GM12878 (cell line): ENCODE measurements at regions not wholly inside any gene's neighbourhood (a gene's known extent, or its start where the extent isn't known, plus 50 kb on each side); places are given as distances from the start of the nearest gene placed in this dataset.

ENCODE experiments used
- ATAC-seq: fragments of 200-7000 bp; cut with Tn5 transposase; 3 replicates; pipeline ENCODE4 v1.9.1; 2020; ENCODE audit warnings: mild to moderate bottlenecking, moderate library complexity
- BruUV-seq: library from RNA; stranded (reverse); fragments of 400-500 nt; replicated peaks from 2 replicates; lab custom pipeline; 2021; lab: Mats Ljungman, UMichigan
- CTCF ChIA-PET: fragments of 300-600 bp; sonication (Branson Sonifier 250); formaldehyde crosslinking; extraction: SDS; loops from one replicate; lab custom pipeline; 2021; ENCODE audit warnings: inconsistent platforms; lab: Yijun Ruan, JAX
- POLR2A ChIA-PET: fragments of 350-600 bp; formaldehyde crosslinking; extraction: SDS; loops from one replicate; lab custom pipeline; 2021; ENCODE audit warnings: inconsistent platforms; lab: Charles Lee
- RAD21 ChIA-PET: fragments of 300-600 bp; sonication (Branson Sonifier 250); formaldehyde crosslinking; loops from one replicate; lab custom pipeline; 2023; ENCODE audit warnings: antibody characterized with exemption; ENCODE audit not compliant: unreplicated experiment; lab: Charles Lee
- SMC1A ChIA-PET: fragments of 300-600 bp; sonication (Branson Sonifier 250); formaldehyde crosslinking; loops from one replicate; lab custom pipeline; 2023; ENCODE audit not compliant: unreplicated experiment, uncharacterized antibody; lab: Charles Lee
- DNase-seq: peaks from one replicate; pipeline ENCODE4 v3.0.0-alpha.2; 2011; ENCODE audit warnings: low read depth, low spot score
- FAIRE-seq: peaks from 3 replicates; lab custom pipeline; 2011; peaks lifted over from hg19 to GRCh38; lab: Jason Lieb, UNC
- H2AFZ ChIP-seq: 2 replicates; pipeline ENCODE4 v1.6.0; 2011; ENCODE audit warnings: low read depth, low read length, control low read depth; ENCODE audit not compliant: control insufficient read depth
- H3K27ac ChIP-seq: 2 replicates; pipeline ENCODE4 v1.5.1; 2011; ENCODE audit warnings: control low read depth; ENCODE audit not compliant: control insufficient read depth, insufficient read depth
- H3K27me3 ChIP-seq, 2 experiments: replicated peaks in 1 of 2; 2 replicates each; pipeline versions ENCODE4 v1.6.0 to v1.6.1; 2011; ENCODE audit warnings: low read length in 1 of 2; ENCODE audit not compliant: control insufficient read depth in 2 of 2, insufficient read depth in 2 of 2
- H3K36me3 ChIP-seq, 2 experiments: 2 replicates each; pipeline ENCODE4 v1.5.1; 2011; ENCODE audit warnings: low read length in 1 of 2; ENCODE audit not compliant: control insufficient read depth in 2 of 2, insufficient read depth in 2 of 2
- H3K4me1 ChIP-seq: 2 replicates; pipeline ENCODE4 v1.6.1; 2011; ENCODE audit warnings: mild to moderate bottlenecking, low read length, moderate library complexity, mixed read lengths; ENCODE audit not compliant: control insufficient read depth, insufficient read depth
- H3K4me2 ChIP-seq: 2 replicates; pipeline ENCODE4 v1.6.0; 2011; ENCODE audit warnings: control low read depth; ENCODE audit not compliant: control insufficient read depth, insufficient read depth
- H3K4me3 ChIP-seq: fragments of 200-600 bp; sonication (generic); 2 replicates; pipeline ENCODE4 v1.5.1; 2016
- H3K79me2 ChIP-seq: 2 replicates; pipeline ENCODE4 v1.6.0; 2011; ENCODE audit warnings: low read length; ENCODE audit not compliant: control insufficient read depth, insufficient read depth
- H3K9ac ChIP-seq: 2 replicates; pipeline ENCODE4 v1.8.0; 2011; ENCODE audit warnings: low read length, control low read depth, mixed read lengths; ENCODE audit not compliant: control insufficient read depth, insufficient read depth
- H3K9me3 ChIP-seq: replicated peaks from 3 replicates; pipeline ENCODE4 v1.5.1; 2011; ENCODE audit warnings: mild to moderate bottlenecking, low read length; ENCODE audit not compliant: control insufficient read depth, insufficient read depth
- H4K20me1 ChIP-seq: 2 replicates; pipeline ENCODE4 v1.6.0; 2011; ENCODE audit not compliant: control insufficient read depth, insufficient read depth
- BACH1 ChIP-seq: fragments of 450-650 bp; IDR thresholded peaks from 2 replicates; pipeline ENCODE4 v1.6.1; 2017; ENCODE audit warnings: mild to moderate bottlenecking, borderline replicate concordance
- CBX3 ChIP-seq: fragments of 200-600 bp; sonication (generic); IDR thresholded peaks from 2 replicates; pipeline ENCODE4 v1.6.1; 2016; ENCODE audit warnings: low read depth, borderline replicate concordance
- HDAC6 ChIP-seq: fragments of 200-600 bp; sonication (generic); IDR thresholded peaks from one replicate; pipeline ENCODE4 v1.8.0; 2017; ENCODE audit warnings: antibody characterized with exemption; ENCODE audit not compliant: unreplicated experiment
- MLLT1 ChIP-seq: fragments of 450-650 bp; IDR thresholded peaks from 2 replicates; pipeline ENCODE4 v1.6.1; 2016; ENCODE audit warnings: mild to moderate bottlenecking
- MXI1 ChIP-seq: fragments of 150-350 bp; IDR thresholded peaks from 2 replicates; pipeline ENCODE4 v1.6.1; 2011; ENCODE audit warnings: low read depth, mild to moderate bottlenecking, inconsistent platforms, low read length, improper control_type of control experiment
- MYB ChIP-seq: fragments of 150-350 bp; IDR thresholded peaks from 2 replicates; pipeline ENCODE4 v1.6.1; 2014; ENCODE audit warnings: mild to moderate bottlenecking, low read depth, low read length, borderline replicate concordance
- NBN ChIP-seq: fragments of 450-650 bp; IDR thresholded peaks from 2 replicates; pipeline ENCODE4 v1.6.1; 2016
- NFIC ChIP-seq: IDR thresholded peaks from 2 replicates; pipeline ENCODE4 v1.6.1; 2012; ENCODE audit warnings: low read depth, mild to moderate bottlenecking, inconsistent platforms, low read length, moderate library complexity
- NKRF ChIP-seq: fragments of 450-650 bp; conservative IDR thresholded peaks from 2 replicates; pipeline ENCODE4 v1.6.1; 2017; ENCODE audit warnings: mild to moderate bottlenecking, moderate library complexity
- POLR2A ChIP-seq: IDR thresholded peaks from 2 replicates; pipeline ENCODE4 v1.6.1; 2011; ENCODE audit warnings: low read depth, mild to moderate bottlenecking, low read length
- POLR2AphosphoS2 ChIP-seq: IDR thresholded peaks from 2 replicates; pipeline ENCODE4 v1.6.1; 2011; ENCODE audit warnings: low read depth, mild to moderate bottlenecking, low read length, improper control_type of control experiment, moderate library complexity
- PRDM15 ChIP-seq: fragments of 450-650 bp; formaldehyde crosslinking; IDR thresholded peaks from 2 replicates; pipeline ENCODE4 v1.4.0; 2020; ENCODE audit warnings: mild to moderate bottlenecking, moderate library complexity
- RELB ChIP-seq: fragments of 450-650 bp; IDR thresholded peaks from 2 replicates; pipeline ENCODE4 v1.6.1; 2017; ENCODE audit warnings: low read depth, mild to moderate bottlenecking, moderate library complexity
- RFX5 ChIP-seq: IDR thresholded peaks from 2 replicates; pipeline ENCODE4 v1.6.1; 2011; ENCODE audit warnings: low read depth, low read length, improper control_type of control experiment
- SREBF2 ChIP-seq: IDR thresholded peaks from 2 replicates; pipeline ENCODE4 v1.6.1; 2012; ENCODE audit warnings: mild to moderate bottlenecking, low read length
- SRF ChIP-seq, 2 experiments: IDR thresholded peaks; 2 replicates each; pipeline ENCODE4 v1.6.1; 2011; ENCODE audit warnings: low read depth in 2 of 2, low read length in 2 of 2, mild to moderate bottlenecking in 1 of 2, moderate library complexity in 1 of 2
- USF1 ChIP-seq: IDR thresholded peaks from 2 replicates; pipeline ENCODE4 v1.6.1; 2011; ENCODE audit warnings: borderline replicate concordance, low read depth, mild to moderate bottlenecking, moderate library complexity, mixed read lengths, low read length; ENCODE audit not compliant: insufficient read depth; ENCODE audit errors: extremely low read length
- WGBS: methylation state at CpG from one replicate; pipeline ENCODE4 v1.1.6; 2016; ENCODE audit warnings: low lambda C conversion rate; ENCODE audit not compliant: insufficient replicate concordance, insufficient coverage; ENCODE audit errors: missing lambda C conversion rate; 5-methylcytosine and 5-hydroxymethylcytosine counted together
- in situ Hi-C: fragments of 300-500 bp; cut with MboI; formaldehyde crosslinking; loops from 9 replicates; pipeline ENCODE4 v1.14.3; 2018; ENCODE audit warnings: mixed read lengths
- intact Hi-C: fragments of 100-400 bp; cut with micrococcal nuclease; formaldehyde crosslinking; loops from one replicate; pipeline ENCODE4 v1.14.2; 2022; ENCODE audit not compliant: unreplicated experiment

- Histone ChIP-seq H3K27me3 (no peaks in the 10 kb centered on the region; a peak in 2 of 4 replicates), H3K4me3 (no peak overlapping the region), H3K79me2 (no peaks in the 10 kb centered on the region), H3K9ac (no peak overlapping the region), H3K36me3 (no peaks in the 10 kb centered on the region), H2AFZ (no peak overlapping the region), H3K4me2 (no peak overlapping the region), H3K27ac (no peak overlapping the region), H3K4me1 (no peaks in the 10 kb centered on the region), H3K9me3 (no peaks in the 10 kb centered on the region), H4K20me1 (no peaks in the 10 kb centered on the region)
- intact Hi-C loops = no loop called here
- in situ Hi-C loops = no loop called here
- FAIRE-seq (no peak), ATAC-seq (no peak), DNase-seq (no peak)
- ChIA-PET SMC1A (no interaction called here), POLR2A (no interaction called here), CTCF (no interaction called here), RAD21 (no interaction called here)
- 8% methylated on average over 6 of the region's 6 CpGs for WGBS
- BruUV-seq = no TSS peak
- no peak for TF ChIP-seq BACH1
- no peak for TF ChIP-seq MLLT1
- TF ChIP-seq POLR2A = no peak
- no peak for TF ChIP-seq NKRF
- no peak for TF ChIP-seq USF1
- TF ChIP-seq SREBF2 = no peak
- no peak for TF ChIP-seq HDAC6
- no peak for TF ChIP-seq POLR2AphosphoS2
- TF ChIP-seq SRF (IDR thresholded peaks at IDR 0.05; ENCODE audit: low read depth in 2 of 2, low read length in 2 of 2) = no peak
- no peak for TF ChIP-seq MXI1
- TF ChIP-seq RFX5 = no peak
- no peak for TF ChIP-seq MYB
- TF ChIP-seq NFIC = no peak
- TF ChIP-seq PRDM15 (CRISPR knock-in tag) = no peak
- no peak for TF ChIP-seq NBN
- TF ChIP-seq CBX3 = no peak
- TF ChIP-seq RELB = no peak
Observed at GRCh38 chr2:102891296-102891695, 129.5 kb downstream of the TMEM182 start.
